ENCODE measurements at regions not wholly inside any gene's neighbourhood (a gene's known extent, or its start where the extent isn't known, plus 50 kb on each side); places are given as distances from the start of the nearest gene placed in this dataset.

- no peaks in the 10 kb centered on the region for H3K9me3 ChIP-seq (ENCODE audit: control insufficient read depth, insufficient read depth, low read length)
- no peaks in the 10 kb centered on the region for H3K4me1 ChIP-seq (ENCODE audit: insufficient read depth, low read length)
- no peaks in the 10 kb centered on the region for H3K36me3 ChIP-seq (ENCODE audit: insufficient read depth, low read length)
- no peak overlapping the region for H3K9ac ChIP-seq (ENCODE audit: low read depth, low read length)
Measured at GRCh38 chr2:67054728-67055127, 342.4 kb upstream of the ETAA1 start.

DNA sequence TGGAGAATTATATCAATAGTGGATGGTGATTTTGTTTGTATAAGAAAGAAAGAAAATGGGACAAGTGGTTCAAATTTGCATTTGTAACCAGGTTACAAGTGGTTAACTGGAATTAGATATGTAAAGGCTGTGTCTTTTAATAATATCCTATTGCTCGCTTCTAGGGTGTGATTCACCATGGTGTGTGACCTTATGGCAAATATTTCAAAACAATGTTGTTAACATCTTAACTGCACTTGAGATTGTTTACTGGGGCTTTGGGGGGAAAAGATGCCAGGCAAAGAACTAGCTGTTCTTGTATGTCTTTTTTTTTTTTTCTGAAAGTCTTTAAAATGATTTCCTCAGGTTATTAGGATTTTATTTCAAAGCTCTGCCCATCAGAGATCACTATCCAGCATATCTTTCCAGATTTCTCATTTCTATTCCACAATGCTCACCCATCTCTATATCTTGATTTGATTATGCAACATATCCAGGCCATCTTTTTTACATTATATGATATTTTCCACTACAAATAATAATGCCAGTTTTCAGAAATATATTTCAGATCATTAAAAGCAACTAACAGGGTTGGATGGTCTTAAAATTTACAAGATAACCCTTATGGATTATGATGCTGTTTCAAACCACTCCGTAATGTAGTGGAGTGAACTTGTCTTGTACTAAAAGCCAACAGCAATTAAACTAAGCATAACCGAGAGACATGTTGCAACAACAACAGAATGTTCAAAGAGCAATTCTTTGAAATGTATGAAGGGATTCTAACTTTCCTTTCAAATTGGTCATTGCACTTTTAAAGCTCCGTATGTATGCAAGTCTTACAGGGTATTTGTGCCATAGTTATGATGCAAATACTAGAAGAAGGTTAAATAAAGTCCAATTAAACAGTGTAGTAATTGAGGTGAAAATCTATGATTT, 341.5 kb upstream of the ETAA1 start:
- Histone ChIP-seq H3K4me1 (ENCODE audit: insufficient read depth, low read length) (no peaks in the 10 kb centered on the region), H3K9ac (ENCODE audit: low read depth, low read length) (no peak overlapping the region), H3K9me3 (ENCODE audit: control insufficient read depth, insufficient read depth, low read length) (no peaks in the 10 kb centered on the region), H3K36me3 (ENCODE audit: insufficient read depth, low read length) (no peaks in the 10 kb centered on the region)

- H3K4me1 ChIP-seq (ENCODE audit: insufficient read depth, low read length) = no peaks in the 10 kb centered on the region
- H3K36me3 ChIP-seq (ENCODE audit: insufficient read depth, low read length) = no peaks in the 10 kb centered on the region
- no peaks in the 10 kb centered on the region for H3K9me3 ChIP-seq (ENCODE audit: control insufficient read depth, insufficient read depth, low read length)
- H3K9ac ChIP-seq (ENCODE audit: low read depth, low read length) = no peak overlapping the region
Measured at GRCh38 chr2:67057123-67057522, 340.0 kb upstream of the ETAA1 start.

- H3K9ac ChIP-seq (ENCODE audit: low read depth, low read length) = no peak overlapping the region
- no peaks in the 10 kb centered on the region for H3K4me1 ChIP-seq (ENCODE audit: insufficient read depth, low read length)
- no peaks in the 10 kb centered on the region for H3K36me3 ChIP-seq (ENCODE audit: insufficient read depth, low read length)
Measured at GRCh38 chr2:67057901-67058703, 339.0 kb upstream of the ETAA1 start.

GRCh38 chr2:67065046-67065445, 332.1 kb upstream of the ETAA1 start:
- Histone ChIP-seq H3K9ac (ENCODE audit: low read depth, low read length) (no peak overlapping the region), H3K36me3 (ENCODE audit: insufficient read depth, low read length) (no peaks in the 10 kb centered on the region), H3K9me3 (ENCODE audit: control insufficient read depth, insufficient read depth, low read length) (no peaks in the 10 kb centered on the region), H3K4me1 (ENCODE audit: insufficient read depth, low read length) (no peaks in the 10 kb centered on the region)

More at GRCh38 chr2:67057901-67058703, 339.0 kb upstream of the ETAA1 start:
- H3K9me3 ChIP-seq (ENCODE audit: control insufficient read depth, insufficient read depth, low read length) = no peaks in the 10 kb centered on the region

DNA sequence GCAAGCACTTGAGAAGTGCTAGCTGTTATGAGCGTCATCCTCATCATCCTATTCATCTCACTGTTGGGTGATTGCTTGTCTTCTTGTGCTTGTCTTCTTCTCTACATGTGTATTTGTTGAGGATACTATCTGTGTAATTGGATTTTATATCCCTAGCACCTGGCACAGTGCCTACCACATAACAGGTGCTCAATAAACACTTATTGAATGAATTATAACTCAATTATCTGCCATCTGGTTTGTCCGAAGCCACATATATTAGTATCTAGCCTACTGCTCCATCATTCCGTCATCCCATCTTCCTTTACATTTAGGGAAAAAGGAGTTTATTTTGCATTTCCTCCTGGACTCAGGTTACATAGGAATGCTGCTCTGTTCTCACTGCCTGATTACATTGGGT, 330.4 kb upstream of the ETAA1 start:
- Histone ChIP-seq H3K4me1 (ENCODE audit: insufficient read depth, low read length) (no peaks in the 10 kb centered on the region), H3K9me3 (ENCODE audit: control insufficient read depth, insufficient read depth, low read length) (no peaks in the 10 kb centered on the region), H3K9ac (ENCODE audit: low read depth, low read length) (no peak overlapping the region), H3K36me3 (ENCODE audit: insufficient read depth, low read length) (no peaks in the 10 kb centered on the region)

- Histone ChIP-seq H3K4me1 (ENCODE audit: insufficient read depth, low read length) (no peaks in the 10 kb centered on the region), H3K9me3 (ENCODE audit: control insufficient read depth, insufficient read depth, low read length) (no peaks in the 10 kb centered on the region), H3K36me3 (ENCODE audit: insufficient read depth, low read length) (no peaks in the 10 kb centered on the region), H3K9ac (ENCODE audit: low read depth, low read length) (no peak overlapping the region)
Measured at GRCh38 chr2:67067656-67068055, 329.5 kb upstream of the ETAA1 start.

- Histone ChIP-seq H3K4me1 (ENCODE audit: insufficient read depth, low read length) (no peaks in the 10 kb centered on the region), H3K9ac (ENCODE audit: low read depth, low read length) (no peak overlapping the region)
Measured at GRCh38 chr2:67070826-67071225, 326.3 kb upstream of the ETAA1 start.

DNA sequence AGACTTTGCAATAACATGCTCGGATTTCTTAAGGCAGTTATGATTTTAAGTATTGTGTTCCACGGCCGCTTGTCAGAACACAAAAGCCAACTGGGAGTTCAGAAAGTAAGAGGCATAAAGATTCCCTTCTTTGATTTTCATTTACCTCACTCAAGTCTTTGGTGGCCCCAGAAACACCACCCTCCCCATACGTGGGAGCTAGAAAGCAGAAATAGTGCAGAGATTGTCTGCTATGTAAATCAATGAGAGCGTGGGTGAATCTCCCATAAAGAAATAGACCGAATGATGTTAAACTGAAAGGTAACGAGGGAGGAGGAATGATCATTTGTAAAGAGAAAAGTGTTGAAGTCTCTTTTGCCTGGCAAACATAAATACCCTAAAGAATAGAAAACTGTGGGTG, 322.1 kb upstream of the ETAA1 start:
- H3K36me3 ChIP-seq (ENCODE audit: insufficient read depth, low read length) = no peaks in the 10 kb centered on the region
- no peak overlapping the region for H3K9ac ChIP-seq (ENCODE audit: low read depth, low read length)
- H3K4me1 ChIP-seq (ENCODE audit: insufficient read depth, low read length) = no peaks in the 10 kb centered on the region
- H3K9me3 ChIP-seq (ENCODE audit: control insufficient read depth, insufficient read depth, low read length) = no peaks in the 10 kb centered on the region

More at GRCh38 chr2:67070826-67071225, 326.3 kb upstream of the ETAA1 start:
- H3K9me3 ChIP-seq (ENCODE audit: control insufficient read depth, insufficient read depth, low read length) = no peaks in the 10 kb centered on the region
- no peaks in the 10 kb centered on the region for H3K36me3 ChIP-seq (ENCODE audit: insufficient read depth, low read length)

DNA sequence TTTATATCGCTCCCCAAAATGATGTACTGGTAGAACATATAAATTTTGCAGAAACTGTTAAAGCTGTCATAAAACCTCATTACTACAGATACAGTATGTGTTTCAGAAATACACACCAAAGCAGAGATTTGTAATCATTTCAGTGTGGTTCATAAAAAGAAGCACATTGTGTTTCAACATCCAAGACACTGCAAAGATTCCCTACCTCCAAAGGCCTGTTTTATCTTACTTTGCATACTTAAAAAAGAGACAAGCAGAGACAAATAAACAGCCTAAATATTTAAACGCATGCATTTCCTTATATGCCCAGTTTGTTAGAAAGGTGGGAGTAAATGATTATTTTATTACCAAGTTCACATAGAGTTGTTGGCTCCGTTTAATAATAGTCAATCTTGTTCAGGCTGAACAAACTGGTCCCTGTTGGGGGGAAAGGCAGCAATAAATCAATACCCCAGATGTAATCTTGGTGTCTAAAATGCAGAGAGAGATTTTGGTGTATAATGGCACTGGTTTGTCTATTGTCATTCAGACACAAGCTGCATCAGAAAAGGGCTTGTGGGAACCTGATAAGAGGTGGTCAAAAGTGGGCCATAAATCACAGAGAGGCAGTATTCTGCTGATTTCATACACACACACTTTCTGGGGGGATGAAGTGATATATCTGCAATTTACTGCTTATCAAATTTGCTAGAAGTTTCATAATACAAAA, 321.4 kb upstream of the ETAA1 start:
- Histone ChIP-seq H3K4me1 (ENCODE audit: insufficient read depth, low read length) (no peaks in the 10 kb centered on the region), H3K9me3 (ENCODE audit: control insufficient read depth, insufficient read depth, low read length) (0 out of 2 replicates have a peak, but pooled peaks cover 5% of the 10 kb centered on the region), H3K36me3 (ENCODE audit: insufficient read depth, low read length) (no peaks in the 10 kb centered on the region), H3K9ac (ENCODE audit: low read depth, low read length) (no peak overlapping the region)

DNA sequence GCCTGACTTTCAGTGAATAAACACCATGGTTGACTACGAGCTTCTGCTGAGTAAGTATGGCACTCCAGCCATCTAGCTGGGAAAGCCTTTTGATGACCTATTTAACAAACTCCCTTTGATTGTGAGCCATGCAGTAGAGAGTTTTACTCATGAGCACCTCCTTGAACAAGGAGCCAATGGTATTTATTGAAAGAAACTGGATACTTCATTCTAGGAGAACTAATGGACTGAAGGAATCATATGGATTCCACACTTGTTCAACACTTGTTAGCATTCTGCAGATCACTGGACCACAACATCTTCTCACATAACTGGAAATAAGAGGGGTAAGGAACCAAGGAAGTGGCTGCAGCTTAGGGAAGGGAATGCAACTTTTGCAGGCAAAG, 320.9 kb upstream of the ETAA1 start:
- Histone ChIP-seq H3K4me1 (ENCODE audit: insufficient read depth, low read length) (no peaks in the 10 kb centered on the region), H3K9ac (ENCODE audit: low read depth, low read length) (no peak overlapping the region), H3K36me3 (ENCODE audit: insufficient read depth, low read length) (no peaks in the 10 kb centered on the region), H3K9me3 (ENCODE audit: control insufficient read depth, insufficient read depth, low read length) (0 out of 2 replicates have a peak, but pooled peaks cover 5% of the 10 kb centered on the region)

GRCh38 chr2:67079729-67080128, 317.4 kb upstream of the ETAA1 start:
- H3K9ac ChIP-seq (ENCODE audit: low read depth, low read length) = no peak overlapping the region
- no peaks in the 10 kb centered on the region for H3K4me1 ChIP-seq (ENCODE audit: insufficient read depth, low read length)
- no peaks in the 10 kb centered on the region for H3K36me3 ChIP-seq (ENCODE audit: insufficient read depth, low read length)
- H3K9me3 ChIP-seq (ENCODE audit: control insufficient read depth, insufficient read depth, low read length) = 0 out of 2 replicates have a peak, but pooled peaks cover 5% of the 10 kb centered on the region

DNA sequence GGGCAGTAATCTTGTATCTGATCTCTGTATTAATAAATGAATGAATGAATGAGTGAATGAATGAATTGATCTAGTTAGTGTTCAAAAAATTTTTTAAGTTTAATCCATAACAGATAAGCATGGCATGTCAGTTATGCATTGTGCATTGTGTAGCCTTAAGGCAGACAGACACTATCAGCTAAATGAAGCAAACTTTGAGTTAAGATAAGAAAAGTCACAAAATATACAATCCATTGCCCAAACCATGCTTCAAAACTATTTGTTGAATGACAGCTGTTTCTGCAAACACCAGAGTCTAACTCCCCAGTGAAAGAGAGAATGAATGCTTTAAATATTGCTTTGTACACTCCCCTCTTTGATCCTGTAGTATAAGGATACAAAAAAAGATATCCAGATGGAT, 314.3 kb upstream of the ETAA1 start:
- Histone ChIP-seq H3K9me3 (ENCODE audit: control insufficient read depth, insufficient read depth, low read length) (0 out of 2 replicates have a peak, but pooled peaks cover 5% of the 10 kb centered on the region), H3K36me3 (ENCODE audit: insufficient read depth, low read length) (no peaks in the 10 kb centered on the region)

GRCh38 chr2:67083951-67084350, 313.2 kb upstream of the ETAA1 start:
- Histone ChIP-seq H3K9me3 (ENCODE audit: control insufficient read depth, insufficient read depth, low read length) (0 out of 2 replicates have a peak, but pooled peaks cover 5% of the 10 kb centered on the region), H3K36me3 (ENCODE audit: insufficient read depth, low read length) (no peaks in the 10 kb centered on the region), H3K4me1 (ENCODE audit: insufficient read depth, low read length) (no peaks in the 10 kb centered on the region), H3K9ac (ENCODE audit: low read depth, low read length) (no peak overlapping the region)

More for the DNA sequence above, 314.3 kb upstream of the ETAA1 start:
- Histone ChIP-seq H3K9ac (ENCODE audit: low read depth, low read length) (no peak overlapping the region), H3K4me1 (ENCODE audit: insufficient read depth, low read length) (no peaks in the 10 kb centered on the region)

Measured in ES-I3 (cell line).